Naive B cell (primary cell): ENCODE measurements at regions not wholly inside any gene's neighbourhood (a gene's known extent, or its start where the extent isn't known, plus 50 kb on each side); places are given as distances from the start of the nearest gene placed in this dataset.
A peak's percentile ranks its signal among the peaks of the same experiment; 100 is the strongest.

Experiments
- ATAC-seq, 2 donors: fragments of 150-1000 bp; cut with Tn5 transposase; 2 replicates each; pipeline ENCODE4 v1.10.0; 2021; ENCODE audit warnings: low read depth in 2 of 2, mild to moderate bottlenecking in 2 of 2, moderate library complexity in 2 of 2
- DNase-seq: peaks from one replicate; pipeline ENCODE4 v3.0.0; 2022
- H3K27ac Mint-ChIP-seq, 6 donors: one replicate each; pipeline ENCODE4 v1.8.0; 2020 to 2022; ENCODE audit warnings: mild to moderate bottlenecking in 6 of 6, mixed read lengths in 6 of 6, moderate library complexity in 5 of 6, inconsistent platforms in 2 of 6
- H3K27me3 Mint-ChIP-seq, 3 donors: one replicate each; pipeline ENCODE4 v1.8.0; 2021 to 2022; ENCODE audit warnings: mixed read lengths in 3 of 3, mild to moderate bottlenecking in 1 of 3
- H3K36me3 Mint-ChIP-seq, 2 donors: one replicate each; pipeline ENCODE4 v1.8.0; 2020 to 2022; ENCODE audit warnings: mixed read lengths in 2 of 2, inconsistent platforms in 1 of 2, mild to moderate bottlenecking in 1 of 2
- H3K4me1 Mint-ChIP-seq, 3 donors: one replicate each; pipeline ENCODE4 v1.8.0; 2020 to 2022; ENCODE audit warnings: mixed read lengths in 3 of 3, inconsistent platforms in 1 of 3, mild to moderate bottlenecking in 1 of 3, moderate library complexity in 1 of 3
- H3K4me3 Mint-ChIP-seq, 8 donors: one replicate each; pipeline ENCODE4 v1.8.0; 2020 to 2022; ENCODE audit warnings: mild to moderate bottlenecking in 8 of 8, mixed read lengths in 8 of 8, moderate library complexity in 8 of 8, inconsistent platforms in 2 of 8
- H3K9me3 Mint-ChIP-seq, 7 donors: one replicate each; pipeline ENCODE4 v1.8.0; 2020 to 2022; ENCODE audit warnings: mixed read lengths in 7 of 7, mild to moderate bottlenecking in 5 of 7, inconsistent platforms in 2 of 7, moderate library complexity in 1 of 7

- H3K27ac Mint-ChIP-seq, result no peak overlapping the region
- DNase-seq (no peak), ATAC-seq (no peak)
- peaks cover 17 to 23% (median 18%) of the 10 kb centered on the region in 3 donors for H3K4me1 Mint-ChIP-seq
- no peak overlapping the region for H3K4me3 Mint-ChIP-seq
- no peaks in the 10 kb centered on the region for H3K27me3 Mint-ChIP-seq
- H3K36me3 Mint-ChIP-seq, result peaks cover 0 to 6% of the 10 kb centered on the region in 2 donors
- peaks cover 7 to 21% (median 10%) of the 10 kb centered on the region in 7 donors for H3K9me3 Mint-ChIP-seq
These were observed 54.2 kb upstream of the ANKRD1 start for GRCh38 chr10:90975096-90975495.

- peaks cover 0 to 6% of the 10 kb centered on the region in 2 donors for H3K36me3 Mint-ChIP-seq
- no peaks in the 10 kb centered on the region for H3K27me3 Mint-ChIP-seq
- ATAC-seq (peak; percentile 73 to 74), DNase-seq (no peak)
- peak overlapping the region in 2 of 8 donors; percentile 16 to 34 for H3K4me3 Mint-ChIP-seq
- H3K9me3 Mint-ChIP-seq, result peaks cover 4 to 21% (median 10%) of the 10 kb centered on the region in 7 donors
- H3K4me1 Mint-ChIP-seq, result peaks cover 15 to 23% (median 17%) of the 10 kb centered on the region in 3 donors
- H3K27ac Mint-ChIP-seq, result peak overlapping the region in 3 of 6 donors; percentile 16 to 43 (median 36)
These were observed 56.4 kb upstream of the ANKRD1 start for GRCh38 chr10:90977162-90977854.

DNA sequence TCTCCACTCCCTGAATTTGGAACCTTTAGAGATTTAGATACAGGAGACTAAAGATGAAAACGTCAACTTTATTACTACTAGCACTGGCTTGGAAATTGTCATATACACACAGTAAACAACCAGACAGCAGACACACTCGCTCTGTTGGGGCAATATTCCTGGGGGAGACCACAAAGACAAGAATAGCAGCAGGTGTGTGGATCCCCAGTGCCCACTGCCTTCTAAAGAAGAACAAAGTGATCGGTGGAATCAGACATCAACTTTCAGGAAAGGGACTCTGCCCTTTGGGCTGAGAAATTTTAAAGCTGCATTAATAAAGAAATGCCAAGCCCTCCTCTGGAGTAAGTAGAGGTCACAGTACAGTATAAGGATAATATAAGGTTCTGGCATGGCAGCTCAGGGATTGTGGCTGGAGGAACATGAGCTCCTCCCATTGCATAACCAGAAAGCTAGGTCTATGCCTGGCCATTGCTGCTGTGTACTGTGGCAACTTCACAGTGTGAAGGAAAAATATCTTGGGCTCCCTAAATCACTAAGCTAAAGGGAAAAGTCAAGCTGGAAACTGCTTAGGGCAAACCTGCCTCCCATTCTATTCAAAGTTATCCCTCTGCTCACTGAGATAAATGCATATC lies 57.1 kb upstream of the ANKRD1 start:
- no peaks in the 10 kb centered on the region for H3K27me3 Mint-ChIP-seq
- peak overlapping the region in 1 of 8 donors; percentile 16 for H3K4me3 Mint-ChIP-seq
- ATAC-seq (no peak), DNase-seq (no peak)
- peaks cover 4 to 21% (median 10%) of the 10 kb centered on the region in 7 donors for H3K9me3 Mint-ChIP-seq
- H3K36me3 Mint-ChIP-seq, result peaks cover 0 to 6% of the 10 kb centered on the region in 2 donors
- peak overlapping the region in 3 of 6 donors; percentile 11 to 43 (median 32) for H3K27ac Mint-ChIP-seq
- H3K4me1 Mint-ChIP-seq, result peaks cover 15 to 23% (median 17%) of the 10 kb centered on the region in 3 donors

- Mint-ChIP-seq H3K27ac (no peak overlapping the region), H3K36me3 (no peaks in the 10 kb centered on the region), H3K4me3 (no peak overlapping the region), H3K9me3 (no peaks in the 10 kb centered on the region), H3K27me3 (no peaks in the 10 kb centered on the region), H3K4me1 (peaks cover 20 to 27% (median 24%) of the 10 kb centered on the region in 3 donors)
- no peak for ATAC-seq
- DNase-seq, result no peak
These were observed 61.6 kb upstream of the ANKRD1 start for GRCh38 chr10:90982406-90983008.

DNA sequence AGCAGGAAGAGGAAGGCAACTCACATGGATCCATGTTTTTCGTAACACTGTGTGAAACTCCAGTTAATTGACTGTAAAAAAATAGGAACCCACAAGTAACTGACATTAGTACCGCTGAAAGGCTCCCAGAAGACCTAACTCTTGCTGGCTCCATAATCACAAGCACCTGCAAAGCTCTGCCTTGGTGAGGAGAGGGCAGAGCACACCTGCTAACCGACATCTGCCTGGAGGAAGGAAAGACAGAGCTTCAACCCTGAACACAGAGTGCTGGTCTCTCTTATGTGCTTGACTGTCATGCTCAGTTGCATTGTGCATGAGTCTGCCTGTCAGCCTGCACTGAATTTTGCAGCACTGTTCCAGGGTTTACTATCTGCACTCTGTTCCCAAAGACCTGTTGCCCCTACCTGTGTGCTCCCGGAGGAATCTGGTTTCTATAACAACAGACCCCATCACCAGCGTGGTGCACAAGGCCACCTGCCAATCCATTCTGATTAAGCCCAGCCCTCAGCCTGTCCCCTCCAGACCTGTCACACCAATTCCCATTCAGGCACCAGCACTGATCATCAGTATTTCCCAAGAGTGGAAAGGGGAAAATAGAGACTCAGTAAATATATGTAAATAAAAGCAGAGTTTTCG lies 63.1 kb upstream of the ANKRD1 start:
- peaks cover 0 to 5% (median 0%) of the 10 kb centered on the region in 7 donors for H3K9me3 Mint-ChIP-seq
- peaks cover 11 to 17% (median 15%) of the 10 kb centered on the region in 3 donors for H3K4me1 Mint-ChIP-seq
- ATAC-seq (no peak), DNase-seq (no peak)
- peak overlapping the region in 1 of 6 donors; percentile 8 for H3K27ac Mint-ChIP-seq
- no peak overlapping the region for H3K4me3 Mint-ChIP-seq
- H3K36me3 Mint-ChIP-seq, result no peaks in the 10 kb centered on the region
- H3K27me3 Mint-ChIP-seq, result no peaks in the 10 kb centered on the region

DNA sequence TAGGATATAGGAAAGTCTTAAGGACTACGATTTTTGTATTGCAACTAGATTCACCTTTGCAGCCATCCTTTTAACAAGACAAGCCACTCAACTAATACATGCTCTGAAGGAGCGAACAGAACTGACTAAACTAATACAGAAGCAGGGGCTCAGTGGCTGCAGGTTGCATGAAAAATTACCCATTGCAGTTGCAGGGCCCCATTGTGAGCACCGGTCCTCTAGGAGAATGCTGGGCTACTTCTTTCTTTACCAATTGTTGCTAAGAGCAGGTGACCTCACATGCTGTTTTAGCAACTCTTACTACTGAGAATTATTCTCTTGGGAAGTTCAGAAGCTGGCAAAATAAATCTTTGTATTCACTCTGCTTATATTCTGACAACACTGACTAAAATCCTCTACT lies 64.0 kb upstream of the ANKRD1 start:
- H3K27me3 Mint-ChIP-seq, result no peaks in the 10 kb centered on the region
- H3K27ac Mint-ChIP-seq, result peak overlapping the region in 1 of 6 donors; percentile 17
- H3K9me3 Mint-ChIP-seq, result peaks cover 0 to 5% (median 0%) of the 10 kb centered on the region in 7 donors
- no peaks in the 10 kb centered on the region for H3K36me3 Mint-ChIP-seq
- H3K4me1 Mint-ChIP-seq, result peaks cover 11 to 17% (median 15%) of the 10 kb centered on the region in 3 donors
- ATAC-seq, result no peak
- H3K4me3 Mint-ChIP-seq, result no peak overlapping the region
- DNase-seq, result no peak

DNA sequence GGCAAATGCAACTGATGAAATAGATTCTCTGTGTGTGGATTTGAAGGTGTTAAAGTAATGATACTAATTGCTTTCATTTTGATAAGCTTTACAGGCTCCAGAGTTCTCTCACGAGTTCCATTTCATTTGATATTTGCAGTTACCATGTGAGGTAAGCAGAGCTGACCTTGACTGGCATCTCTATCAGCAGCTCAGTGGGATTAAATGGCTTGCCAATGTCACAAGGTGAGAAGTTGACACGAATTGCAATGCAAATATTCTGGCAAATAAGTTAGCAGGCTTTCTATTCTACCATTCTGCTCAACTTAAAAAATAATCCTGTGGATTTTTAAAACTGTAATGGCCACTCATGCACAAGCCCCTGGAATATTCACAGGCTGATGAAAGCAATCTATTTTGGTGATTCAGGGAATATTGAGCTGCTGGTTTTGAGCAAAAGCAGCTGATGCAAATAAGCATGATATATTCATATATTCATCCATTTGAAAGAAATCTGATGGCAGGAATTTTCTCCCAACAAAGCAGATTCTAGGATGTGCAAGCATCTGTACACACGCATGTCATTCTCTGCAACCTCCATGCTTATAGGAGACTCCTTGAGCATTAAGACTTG lies 64.5 kb upstream of the ANKRD1 start:
- peaks cover 11 to 17% (median 15%) of the 10 kb centered on the region in 3 donors for H3K4me1 Mint-ChIP-seq
- H3K27me3 Mint-ChIP-seq, result no peaks in the 10 kb centered on the region
- ATAC-seq, result no peak
- no peak for DNase-seq
- H3K4me3 Mint-ChIP-seq, result no peak overlapping the region
- no peaks in the 10 kb centered on the region for H3K36me3 Mint-ChIP-seq
- H3K27ac Mint-ChIP-seq, result no peak overlapping the region
- peaks cover 0 to 5% (median 0%) of the 10 kb centered on the region in 7 donors for H3K9me3 Mint-ChIP-seq

DNA sequence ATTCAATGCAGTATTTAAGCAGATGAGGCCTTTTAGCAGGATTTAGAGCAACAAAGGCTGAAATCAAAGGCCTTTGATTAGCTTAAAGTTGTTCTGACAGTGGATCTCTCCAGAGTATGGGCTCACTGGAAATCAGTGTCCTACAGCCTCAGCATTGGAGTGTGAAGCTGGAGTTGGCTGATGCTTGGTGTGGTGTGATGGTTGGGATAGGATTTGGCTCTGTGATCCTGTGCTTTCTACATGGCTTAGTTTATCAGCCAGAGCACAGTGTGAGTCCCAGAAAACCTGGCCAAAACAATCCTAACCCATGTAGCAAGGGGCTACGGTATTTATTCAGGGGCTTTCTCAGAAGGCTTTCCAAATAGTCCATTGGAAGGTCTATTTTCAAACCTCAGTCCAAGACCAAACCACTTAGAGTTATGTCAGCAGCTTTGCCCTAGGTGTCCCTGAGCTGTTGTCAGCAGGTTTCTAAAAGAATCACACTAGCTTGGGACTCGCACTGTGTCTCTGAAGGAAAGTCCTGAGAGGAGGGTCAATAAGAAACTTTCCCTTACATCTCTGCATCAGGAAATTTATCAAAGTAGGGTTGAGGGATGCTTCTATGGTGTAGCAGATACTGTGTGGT lies 65.4 kb upstream of the ANKRD1 start:
- peaks cover 0 to 5% (median 0%) of the 10 kb centered on the region in 7 donors for H3K9me3 Mint-ChIP-seq
- H3K27ac Mint-ChIP-seq, result peak overlapping the region in 1 of 6 donors; percentile 57
- no peak for ATAC-seq
- H3K4me3 Mint-ChIP-seq, result no peak overlapping the region
- no peak for DNase-seq
- no peaks in the 10 kb centered on the region for H3K27me3 Mint-ChIP-seq
- peaks cover 11 to 17% (median 15%) of the 10 kb centered on the region in 3 donors for H3K4me1 Mint-ChIP-seq
- no peaks in the 10 kb centered on the region for H3K36me3 Mint-ChIP-seq

GRCh38 chr10:90986870-90987269 lies 66.0 kb upstream of the ANKRD1 start:
- Mint-ChIP-seq H3K4me3 (no peak overlapping the region), H3K27me3 (no peaks in the 10 kb centered on the region), H3K9me3 (peaks cover 0 to 5% (median 0%) of the 10 kb centered on the region in 7 donors), H3K4me1 (peaks cover 11 to 17% (median 15%) of the 10 kb centered on the region in 3 donors), H3K27ac (no peak overlapping the region), H3K36me3 (no peaks in the 10 kb centered on the region)
- DNase-seq (no peak), ATAC-seq (no peak)

DNA sequence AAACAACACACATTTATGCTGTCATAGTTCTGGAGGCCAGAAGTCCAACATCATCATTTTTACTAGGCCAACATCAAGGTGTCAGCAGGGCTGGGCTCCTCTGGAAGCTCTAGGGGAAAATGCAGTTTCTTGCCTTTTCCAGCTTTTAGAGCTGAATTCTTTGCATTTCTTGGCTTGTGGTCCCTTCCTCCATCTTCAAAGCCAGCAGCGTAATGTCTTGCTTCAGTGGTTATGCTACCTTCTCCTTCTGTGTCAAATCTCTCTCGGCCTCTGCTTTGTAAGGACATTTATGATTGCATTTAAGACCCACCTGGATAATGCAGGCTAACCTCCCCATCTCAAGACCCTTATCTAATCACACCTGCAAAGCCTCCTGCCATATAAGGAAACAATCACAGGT lies 66.5 kb upstream of the ANKRD1 start:
- Mint-ChIP-seq H3K27ac (no peak overlapping the region), H3K4me3 (no peak overlapping the region), H3K4me1 (peaks cover 11 to 17% (median 15%) of the 10 kb centered on the region in 3 donors), H3K27me3 (no peaks in the 10 kb centered on the region), H3K36me3 (no peaks in the 10 kb centered on the region), H3K9me3 (peaks cover 0 to 5% (median 0%) of the 10 kb centered on the region in 7 donors)
- ATAC-seq (no peak), DNase-seq (no peak)

GRCh38 chr10:90988024-90988423 lies 67.1 kb upstream of the ANKRD1 start:
- ATAC-seq (no peak), DNase-seq (no peak)
- H3K36me3 Mint-ChIP-seq, result no peaks in the 10 kb centered on the region
- no peak overlapping the region for H3K27ac Mint-ChIP-seq
- H3K9me3 Mint-ChIP-seq, result peaks cover 0 to 5% (median 0%) of the 10 kb centered on the region in 7 donors
- H3K27me3 Mint-ChIP-seq, result no peaks in the 10 kb centered on the region
- H3K4me3 Mint-ChIP-seq, result no peak overlapping the region
- H3K4me1 Mint-ChIP-seq, result peaks cover 11 to 19% (median 17%) of the 10 kb centered on the region in 3 donors

DNA sequence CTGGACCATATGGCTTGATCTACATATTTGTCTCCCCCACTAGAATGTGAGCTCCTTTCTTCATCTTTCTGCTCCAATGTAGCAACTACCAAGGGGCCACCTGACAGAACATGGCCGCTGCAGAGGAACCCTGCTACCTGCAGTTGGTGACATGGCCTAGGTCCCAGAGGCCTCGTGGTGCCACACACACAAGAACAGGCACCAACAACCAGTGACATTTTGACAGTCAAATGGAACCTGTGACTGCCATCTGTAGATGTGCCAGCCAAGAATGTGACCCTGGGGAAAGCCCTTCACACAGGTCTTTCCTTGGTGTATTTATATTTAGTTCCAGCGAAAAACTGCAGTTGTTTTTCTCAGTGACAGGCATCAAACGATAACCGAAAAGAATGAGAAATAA lies 67.9 kb upstream of the ANKRD1 start:
- H3K36me3 Mint-ChIP-seq, result no peaks in the 10 kb centered on the region
- H3K27me3 Mint-ChIP-seq, result no peaks in the 10 kb centered on the region
- H3K9me3 Mint-ChIP-seq, result peaks cover 0 to 5% (median 0%) of the 10 kb centered on the region in 7 donors
- no peak for ATAC-seq
- H3K4me3 Mint-ChIP-seq, result no peak overlapping the region
- peaks cover 8 to 24% (median 16%) of the 10 kb centered on the region in 3 donors for H3K4me1 Mint-ChIP-seq
- H3K27ac Mint-ChIP-seq, result no peak overlapping the region
- no peak for DNase-seq
